ENCODE measurements at regions not wholly inside any gene's neighbourhood (a gene's known extent, or its start where the extent isn't known, plus 50 kb on each side); places are given as distances from the start of the nearest gene placed in this dataset.

DNA sequence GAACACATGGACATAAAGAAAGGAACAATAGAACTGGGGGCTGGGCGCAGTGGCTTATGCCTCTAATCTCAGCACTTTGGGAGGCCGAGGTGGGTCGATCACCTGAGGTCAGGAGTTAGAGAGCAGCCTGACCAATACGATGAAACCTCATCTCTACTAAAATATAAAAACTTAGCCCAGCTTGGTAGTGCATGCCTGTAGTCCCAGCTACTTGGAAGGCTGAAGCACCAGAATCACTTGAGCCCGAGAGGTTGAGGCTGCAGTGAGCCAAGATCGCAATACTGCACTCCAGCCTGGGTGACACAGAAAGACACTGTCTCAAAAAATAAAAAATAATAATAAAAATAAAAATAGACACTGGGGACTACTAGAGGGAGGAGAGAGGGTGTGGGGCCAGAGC lies 154.5 kb downstream of the SEC23A start:
- no peak for TF ChIP-seq ZNF37A (tag by site-specific recombination; IDR thresholded peaks at IDR 0.05)
- TF ChIP-seq, protein P1, sequence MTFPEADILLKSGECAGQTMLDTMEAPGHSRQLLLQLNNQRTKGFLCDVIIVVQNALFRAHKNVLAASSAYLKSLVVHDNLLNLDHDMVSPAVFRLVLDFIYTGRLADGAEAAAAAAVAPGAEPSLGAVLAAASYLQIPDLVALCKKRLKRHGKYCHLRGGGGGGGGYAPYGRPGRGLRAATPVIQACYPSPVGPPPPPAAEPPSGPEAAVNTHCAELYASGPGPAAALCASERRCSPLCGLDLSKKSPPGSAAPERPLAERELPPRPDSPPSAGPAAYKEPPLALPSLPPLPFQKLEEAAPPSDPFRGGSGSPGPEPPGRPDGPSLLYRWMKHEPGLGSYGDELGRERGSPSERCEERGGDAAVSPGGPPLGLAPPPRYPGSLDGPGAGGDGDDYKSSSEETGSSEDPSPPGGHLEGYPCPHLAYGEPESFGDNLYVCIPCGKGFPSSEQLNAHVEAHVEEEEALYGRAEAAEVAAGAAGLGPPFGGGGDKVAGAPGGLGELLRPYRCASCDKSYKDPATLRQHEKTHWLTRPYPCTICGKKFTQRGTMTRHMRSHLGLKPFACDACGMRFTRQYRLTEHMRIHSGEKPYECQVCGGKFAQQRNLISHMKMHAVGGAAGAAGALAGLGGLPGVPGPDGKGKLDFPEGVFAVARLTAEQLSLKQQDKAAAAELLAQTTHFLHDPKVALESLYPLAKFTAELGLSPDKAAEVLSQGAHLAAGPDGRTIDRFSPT (tag by site-specific recombination; IDR thresholded peaks at IDR 0.05) = no peak
- no peak for TF ChIP-seq ZNF629 (tag by site-specific recombination; IDR thresholded peaks at IDR 0.05)
- TF ChIP-seq, protein P2, sequence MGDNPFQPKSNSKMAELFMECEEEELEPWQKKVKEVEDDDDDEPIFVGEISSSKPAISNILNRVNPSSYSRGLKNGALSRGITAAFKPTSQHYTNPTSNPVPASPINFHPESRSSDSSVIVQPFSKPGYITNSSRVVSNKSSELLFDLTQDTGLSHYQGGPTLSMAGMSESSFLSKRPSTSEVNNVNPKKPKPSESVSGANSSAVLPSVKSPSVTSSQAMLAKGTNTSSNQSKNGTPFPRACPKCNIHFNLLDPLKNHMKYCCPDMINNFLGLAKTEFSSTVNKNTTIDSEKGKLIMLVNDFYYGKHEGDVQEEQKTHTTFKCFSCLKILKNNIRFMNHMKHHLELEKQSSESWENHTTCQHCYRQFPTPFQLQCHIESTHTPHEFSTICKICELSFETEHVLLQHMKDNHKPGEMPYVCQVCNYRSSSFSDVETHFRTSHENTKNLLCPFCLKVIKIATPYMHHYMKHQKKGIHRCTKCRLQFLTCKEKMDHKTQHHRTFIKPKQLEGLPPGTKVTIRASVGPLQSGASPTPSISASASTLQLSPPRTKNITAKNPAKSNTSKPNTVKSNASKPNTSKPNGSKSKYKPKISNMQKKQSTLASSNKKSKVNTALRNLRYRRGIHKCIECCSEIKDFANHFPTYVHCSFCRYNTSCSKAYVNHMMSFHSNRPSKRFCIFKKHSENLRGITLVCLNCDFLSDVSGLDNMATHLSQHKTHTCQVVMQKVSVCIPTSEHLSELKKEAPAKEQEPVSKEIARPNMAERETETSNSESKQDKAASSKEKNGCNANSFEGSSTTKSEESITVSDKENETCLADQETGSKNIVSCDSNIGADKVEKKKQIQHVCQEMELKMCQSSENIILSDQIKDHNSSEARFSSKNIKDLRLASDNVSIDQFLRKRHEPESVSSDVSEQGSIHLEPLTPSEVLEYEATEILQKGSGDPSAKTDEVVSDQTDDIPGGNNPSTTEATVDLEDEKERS (tag by site-specific recombination; IDR thresholded peaks at IDR 0.05) = no peak
- no peak for TF ChIP-seq ZNF311 (tag by site-specific recombination; IDR thresholded peaks at IDR 0.05; ENCODE audit: borderline replicate concordance)
- TF ChIP-seq, protein P3, sequence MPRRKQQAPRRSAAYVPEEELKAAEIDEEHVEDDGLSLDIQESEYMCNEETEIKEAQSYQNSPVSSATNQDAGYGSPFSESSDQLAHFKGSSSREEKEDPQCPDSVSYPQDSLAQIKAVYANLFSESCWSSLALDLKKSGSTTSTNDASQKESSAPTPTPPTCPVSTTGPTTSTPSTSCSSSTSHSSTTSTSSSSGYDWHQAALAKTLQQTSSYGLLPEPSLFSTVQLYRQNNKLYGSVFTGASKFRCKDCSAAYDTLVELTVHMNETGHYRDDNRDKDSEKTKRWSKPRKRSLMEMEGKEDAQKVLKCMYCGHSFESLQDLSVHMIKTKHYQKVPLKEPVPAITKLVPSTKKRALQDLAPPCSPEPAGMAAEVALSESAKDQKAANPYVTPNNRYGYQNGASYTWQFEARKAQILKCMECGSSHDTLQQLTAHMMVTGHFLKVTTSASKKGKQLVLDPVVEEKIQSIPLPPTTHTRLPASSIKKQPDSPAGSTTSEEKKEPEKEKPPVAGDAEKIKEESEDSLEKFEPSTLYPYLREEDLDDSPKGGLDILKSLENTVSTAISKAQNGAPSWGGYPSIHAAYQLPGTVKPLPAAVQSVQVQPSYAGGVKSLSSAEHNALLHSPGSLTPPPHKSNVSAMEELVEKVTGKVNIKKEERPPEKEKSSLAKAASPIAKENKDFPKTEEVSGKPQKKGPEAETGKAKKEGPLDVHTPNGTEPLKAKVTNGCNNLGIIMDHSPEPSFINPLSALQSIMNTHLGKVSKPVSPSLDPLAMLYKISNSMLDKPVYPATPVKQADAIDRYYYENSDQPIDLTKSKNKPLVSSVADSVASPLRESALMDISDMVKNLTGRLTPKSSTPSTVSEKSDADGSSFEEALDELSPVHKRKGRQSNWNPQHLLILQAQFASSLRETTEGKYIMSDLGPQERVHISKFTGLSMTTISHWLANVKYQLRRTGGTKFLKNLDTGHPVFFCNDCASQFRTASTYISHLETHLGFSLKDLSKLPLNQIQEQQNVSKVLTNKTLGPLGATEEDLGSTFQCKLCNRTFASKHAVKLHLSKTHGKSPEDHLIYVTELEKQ (tag by site-specific recombination; IDR thresholded peaks at IDR 0.05; ENCODE audit: borderline replicate concordance) = no peak
- no peak for TF ChIP-seq ZNF366 (tag by site-specific recombination; conservative IDR thresholded peaks at IDR 0.05)
- no peak for TF ChIP-seq KLF16 (tag by site-specific recombination; IDR thresholded peaks at IDR 0.05)
- no peak for TF ChIP-seq ZNF214 (tag by site-specific recombination; IDR thresholded peaks at IDR 0.05; ENCODE audit: borderline replicate concordance)
- TF ChIP-seq ZNF391 (tag by site-specific recombination; IDR thresholded peaks at IDR 0.05; ENCODE audit: borderline replicate concordance, low read depth) = no peak
- no peak for TF ChIP-seq ZNF837 (tag by site-specific recombination; IDR thresholded peaks at IDR 0.05)
- TF ChIP-seq, protein P4, sequence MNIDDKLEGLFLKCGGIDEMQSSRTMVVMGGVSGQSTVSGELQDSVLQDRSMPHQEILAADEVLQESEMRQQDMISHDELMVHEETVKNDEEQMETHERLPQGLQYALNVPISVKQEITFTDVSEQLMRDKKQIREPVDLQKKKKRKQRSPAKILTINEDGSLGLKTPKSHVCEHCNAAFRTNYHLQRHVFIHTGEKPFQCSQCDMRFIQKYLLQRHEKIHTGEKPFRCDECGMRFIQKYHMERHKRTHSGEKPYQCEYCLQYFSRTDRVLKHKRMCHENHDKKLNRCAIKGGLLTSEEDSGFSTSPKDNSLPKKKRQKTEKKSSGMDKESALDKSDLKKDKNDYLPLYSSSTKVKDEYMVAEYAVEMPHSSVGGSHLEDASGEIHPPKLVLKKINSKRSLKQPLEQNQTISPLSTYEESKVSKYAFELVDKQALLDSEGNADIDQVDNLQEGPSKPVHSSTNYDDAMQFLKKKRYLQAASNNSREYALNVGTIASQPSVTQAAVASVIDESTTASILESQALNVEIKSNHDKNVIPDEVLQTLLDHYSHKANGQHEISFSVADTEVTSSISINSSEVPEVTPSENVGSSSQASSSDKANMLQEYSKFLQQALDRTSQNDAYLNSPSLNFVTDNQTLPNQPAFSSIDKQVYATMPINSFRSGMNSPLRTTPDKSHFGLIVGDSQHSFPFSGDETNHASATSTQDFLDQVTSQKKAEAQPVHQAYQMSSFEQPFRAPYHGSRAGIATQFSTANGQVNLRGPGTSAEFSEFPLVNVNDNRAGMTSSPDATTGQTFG (tag by site-specific recombination; IDR thresholded peaks at IDR 0.05; ENCODE audit: borderline replicate concordance) = no peak
- no peak for TF ChIP-seq ZNF302 (tag by site-specific recombination; IDR thresholded peaks at IDR 0.05; ENCODE audit: low read depth)
- Histone ChIP-seq H3K27ac (ENCODE audit: extremely low read depth, low read depth, low read length) (no peak overlapping the region), H3K36me3 (ENCODE audit: control insufficient read depth in 2 of 2, insufficient read depth in 1 of 2, low read length in 2 of 2) (no peaks in the 10 kb centered on the region), H3K4me3 (ENCODE audit: low read depth, low read length) (no peak overlapping the region), H3K9me3 (ENCODE audit: control insufficient read depth, insufficient read depth, low read depth, low read length) (no peaks in the 10 kb centered on the region), H3K4me1 (ENCODE audit: control insufficient read depth, insufficient read depth, low read length) (no peaks in the 10 kb centered on the region)
- POLR2A ChIA-PET = no interaction called here
- CTCF ChIA-PET = no interaction called here

DNA sequence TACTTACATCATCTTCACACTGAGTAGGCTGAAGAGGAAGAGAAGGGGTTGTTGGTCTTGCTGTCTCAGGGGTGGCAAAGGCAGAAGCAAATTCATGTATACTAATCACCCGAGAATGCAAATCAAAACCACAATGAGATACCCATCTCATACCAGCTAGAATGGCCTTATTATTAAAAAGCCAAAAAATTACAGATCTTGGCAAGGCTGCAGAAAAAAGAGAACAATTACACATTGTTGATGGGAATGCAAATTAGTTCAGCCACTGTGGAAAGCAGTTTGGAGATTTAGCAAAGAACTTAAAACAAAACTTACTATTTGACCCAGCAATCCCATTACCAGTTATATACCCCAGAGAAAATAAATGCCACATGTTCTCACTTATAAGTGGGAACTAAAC lies 154.9 kb downstream of the SEC23A start:
- Histone ChIP-seq H3K36me3 (ENCODE audit: control insufficient read depth in 2 of 2, insufficient read depth in 1 of 2, low read length in 2 of 2) (no peaks in the 10 kb centered on the region), H3K4me1 (ENCODE audit: control insufficient read depth, insufficient read depth, low read length) (no peaks in the 10 kb centered on the region), H3K9me3 (ENCODE audit: control insufficient read depth, insufficient read depth, low read depth, low read length) (no peaks in the 10 kb centered on the region), H3K4me3 (ENCODE audit: low read depth, low read length) (no peak overlapping the region), H3K27ac (ENCODE audit: extremely low read depth, low read depth, low read length) (no peak overlapping the region)
- CTCF ChIA-PET = no interaction called here
- POLR2A ChIA-PET = no interaction called here
- TF ChIP-seq, protein P5, sequence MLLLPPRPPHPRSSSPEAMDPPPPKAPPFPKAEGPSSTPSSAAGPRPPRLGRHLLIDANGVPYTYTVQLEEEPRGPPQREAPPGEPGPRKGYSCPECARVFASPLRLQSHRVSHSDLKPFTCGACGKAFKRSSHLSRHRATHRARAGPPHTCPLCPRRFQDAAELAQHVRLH (tag by site-specific recombination; IDR thresholded peaks at IDR 0.05) = no peak
- TF ChIP-seq ZNF549 (tag by site-specific recombination; IDR thresholded peaks at IDR 0.05) (no peak), ZNF776 (tag by site-specific recombination; IDR thresholded peaks at IDR 0.05; ENCODE audit: borderline replicate concordance) (no peak), ZNF335 (tag by site-specific recombination; conservative IDR thresholded peaks at IDR 0.05) (no peak), ZNF623 (tag by site-specific recombination; IDR thresholded peaks at IDR 0.05) (no peak), ZNF221 (tag by site-specific recombination; IDR thresholded peaks at IDR 0.05; ENCODE audit: borderline replicate concordance) (no peak), ZNF555 (tag by site-specific recombination; conservative IDR thresholded peaks at IDR 0.05) (no peak), ZNF501 (tag by site-specific recombination; IDR thresholded peaks at IDR 0.05) (no peak), ZNF404 (tag by site-specific recombination; IDR thresholded peaks at IDR 0.05) (no peak), ZNF629 (tag by site-specific recombination; IDR thresholded peaks at IDR 0.05) (no peak)
- TF ChIP-seq, protein P6, sequence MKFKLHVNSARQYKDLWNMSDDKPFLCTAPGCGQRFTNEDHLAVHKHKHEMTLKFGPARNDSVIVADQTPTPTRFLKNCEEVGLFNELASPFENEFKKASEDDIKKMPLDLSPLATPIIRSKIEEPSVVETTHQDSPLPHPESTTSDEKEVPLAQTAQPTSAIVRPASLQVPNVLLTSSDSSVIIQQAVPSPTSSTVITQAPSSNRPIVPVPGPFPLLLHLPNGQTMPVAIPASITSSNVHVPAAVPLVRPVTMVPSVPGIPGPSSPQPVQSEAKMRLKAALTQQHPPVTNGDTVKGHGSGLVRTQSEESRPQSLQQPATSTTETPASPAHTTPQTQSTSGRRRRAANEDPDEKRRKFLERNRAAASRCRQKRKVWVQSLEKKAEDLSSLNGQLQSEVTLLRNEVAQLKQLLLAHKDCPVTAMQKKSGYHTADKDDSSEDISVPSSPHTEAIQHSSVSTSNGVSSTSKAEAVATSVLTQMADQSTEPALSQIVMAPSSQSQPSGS (tag by site-specific recombination; IDR thresholded peaks at IDR 0.05; ENCODE audit: low read depth) = no peak

Data from HEK293 (cell line).